ENCODE measurements at regions not wholly inside any gene's neighbourhood (a gene's known extent, or its start where the extent isn't known, plus 50 kb on each side); places are given as distances from the start of the nearest gene placed in this dataset.
A peak's percentile ranks its signal among the peaks of the same experiment; 100 is the strongest.

- DNase-seq: no peak
Measured at GRCh38 chr9:88077071-88077617, 61.1 kb downstream of the SPATA31C2 start.

- peak; percentile 78 for DNase-seq
Measured at GRCh38 chr9:88076286-88077070, 61.8 kb downstream of the SPATA31C2 start.

GRCh38 chr9:88075966-88076285 is 62.3 kb downstream of the SPATA31C2 start:
- DNase-seq: no peak

GRCh38 chr9:88075506-88075905 is 62.8 kb downstream of the SPATA31C2 start:
- no peak for DNase-seq

- no peak for DNase-seq
Measured at GRCh38 chr9:88074931-88075330, 63.3 kb downstream of the SPATA31C2 start.

GRCh38 chr9:88072831-88073375 is 65.4 kb downstream of the SPATA31C2 start:
- no peak for DNase-seq

GRCh38 chr9:88071331-88071730 is 66.9 kb downstream of the SPATA31C2 start:
- DNase-seq: no peak

GRCh38 chr9:88065619-88066018 is 72.7 kb downstream of the SPATA31C2 start:
- DNase-seq: no peak

GRCh38 chr9:88064554-88064953 is 73.7 kb downstream of the SPATA31C2 start:
- no peak for DNase-seq

- no peak for DNase-seq
Measured at GRCh38 chr9:88060746-88061145, 77.5 kb downstream of the SPATA31C2 start.

- DNase-seq: no peak
Measured at GRCh38 chr9:88059469-88059868, 78.8 kb downstream of the SPATA31C2 start.

GRCh38 chr9:88056876-88057275 is 81.4 kb downstream of the SPATA31C2 start:
- DNase-seq: no peak

- peak; percentile 98 for DNase-seq
Measured at GRCh38 chr9:88053856-88054501, 79.6 kb upstream of the CDK20 start.

- peak; percentile 61 for DNase-seq
Measured at GRCh38 chr9:88052321-88052965, 78.1 kb upstream of the CDK20 start.

- DNase-seq: no peak
Measured at GRCh38 chr9:88051138-88051537, 76.8 kb upstream of the CDK20 start.

GRCh38 chr9:88049677-88050307 is 75.5 kb upstream of the CDK20 start:
- no peak for DNase-seq

GRCh38 chr9:88046542-88046941 is 72.2 kb upstream of the CDK20 start:
- DNase-seq: no peak

- DNase-seq: no peak
Measured at GRCh38 chr9:88045686-88046085, 71.4 kb upstream of the CDK20 start.

GRCh38 chr9:88044200-88044599 is 69.9 kb upstream of the CDK20 start:
- no peak for DNase-seq

GRCh38 chr9:88043647-88044046 is 69.3 kb upstream of the CDK20 start:
- DNase-seq: no peak

- DNase-seq: no peak
Measured at GRCh38 chr9:88041447-88041846, 67.1 kb upstream of the CDK20 start.

GRCh38 chr9:88037285-88037845 is 63.0 kb upstream of the CDK20 start:
- DNase-seq: no peak

- DNase-seq: no peak
Measured at GRCh38 chr9:88034964-88035363, 60.6 kb upstream of the CDK20 start.

All from GF-D8 (cell line).